Neural progenitor cell (in vitro differentiated cells): ENCODE measurements at regions not wholly inside any gene's neighbourhood (a gene's known extent, or its start where the extent isn't known, plus 50 kb on each side); places are given as distances from the start of the nearest gene placed in this dataset.

Experiments used
- DNase-seq: peaks from one replicate; pipeline ENCODE4 v3.0.0-alpha.2; 2016; ENCODE audit warnings: low spot score
- H2AFZ ChIP-seq: fragments of 200-600 bp; sonication (generic); replicated peaks from 2 replicates; pipeline ENCODE4 v1.6.1; 2016; ENCODE audit warnings: antibody characterized with exemption
- H3F3A ChIP-seq: fragments of 200-600 bp; sonication (generic); 2 replicates; pipeline ENCODE4 v1.6.1; 2016; ENCODE audit warnings: antibody characterized with exemption, low read depth
- H3K27ac ChIP-seq: fragments of 200-600 bp; sonication (generic); 2 replicates; pipeline ENCODE4 v1.5.1; 2016; ENCODE audit warnings: mild to moderate bottlenecking
- H3K27me3 ChIP-seq: fragments of 200-600 bp; sonication (generic); 2 replicates; pipeline ENCODE4 v1.6.1; 2016; ENCODE audit warnings: mild to moderate bottlenecking, moderate library complexity
- H3K36me3 ChIP-seq: fragments of 200-600 bp; sonication (generic); 2 replicates; pipeline ENCODE4 v1.5.1; 2016
- H3K4me1 ChIP-seq: fragments of 200-600 bp; sonication (generic); 2 replicates; pipeline ENCODE4 v1.6.1; 2016; ENCODE audit warnings: mixed run types
- H3K4me2 ChIP-seq: fragments of 200-600 bp; sonication (generic); 2 replicates; pipeline ENCODE4 v1.6.1; 2016
- H3K4me3 ChIP-seq: fragments of 200-600 bp; sonication (generic); 2 replicates; pipeline ENCODE4 v1.5.1; 2016
- H3K79me2 ChIP-seq: fragments of 200-600 bp; sonication (generic); 2 replicates; pipeline ENCODE4 v1.6.1; 2016; ENCODE audit warnings: low read depth
- H3K9ac ChIP-seq: fragments of 200-600 bp; sonication (generic); 2 replicates; pipeline ENCODE4 v1.6.1; 2016
- H3K9me3 ChIP-seq: fragments of 200-600 bp; sonication (generic); 2 replicates; pipeline ENCODE4 v1.5.1; 2016; ENCODE audit warnings: low read depth
- H4K20me1 ChIP-seq: fragments of 200-600 bp; sonication (generic); 2 replicates; pipeline ENCODE4 v1.6.1; 2016; ENCODE audit warnings: low read depth
- H3K27ac Mint-ChIP-seq: 3 replicates; pipeline ENCODE4 v1.8.0; 2021; ENCODE audit warnings: mixed read lengths
- H3K27me3 Mint-ChIP-seq: 2 replicates; pipeline ENCODE4 v1.8.0; 2022; ENCODE audit warnings: low read depth, mild to moderate bottlenecking, inconsistent platforms, moderate library complexity, mixed read lengths; ENCODE audit not compliant: insufficient read depth
- H3K36me3 Mint-ChIP-seq: 3 replicates; pipeline ENCODE4 v1.8.0; 2021; ENCODE audit warnings: mixed read lengths
- H3K4me1 Mint-ChIP-seq: 3 replicates; pipeline ENCODE4 v1.8.0; 2021; ENCODE audit warnings: mixed read lengths
- H3K4me3 Mint-ChIP-seq: 3 replicates; pipeline ENCODE4 v1.8.0; 2021; ENCODE audit warnings: mild to moderate bottlenecking, moderate library complexity, mixed read lengths
- H3K9me3 Mint-ChIP-seq: 3 replicates; pipeline ENCODE4 v1.8.0; 2020; ENCODE audit warnings: mixed read lengths
- EZH2 ChIP-seq: fragments of 200-600 bp; sonication (generic); IDR thresholded peaks from 2 replicates; pipeline ENCODE4 v1.6.1; 2017; ENCODE audit warnings: antibody characterized with exemption, mild to moderate bottlenecking, moderate library complexity
- EZH2phosphoT487 ChIP-seq: fragments of 200-600 bp; sonication (generic); IDR thresholded peaks from 2 replicates; pipeline ENCODE4 v1.6.1; 2017; ENCODE audit warnings: antibody characterized with exemption
- TF ChIP-seq, protein P1 (sequence below): fragments of 200-600 bp; sonication (generic); IDR thresholded peaks from 2 replicates; pipeline ENCODE4 v1.5.1; 2017; ENCODE audit warnings: antibody characterized with exemption, mild to moderate bottlenecking

- no peak overlapping the region for H3K4me3 ChIP-seq
- H3K27ac Mint-ChIP-seq = no peak overlapping the region
- H3K27ac ChIP-seq = no peak overlapping the region
Observed at GRCh38 chr13:33691980-33692379, 126.0 kb upstream of the RFC3 start.

GRCh38 chr13:33692531-33692930 is 125.4 kb upstream of the RFC3 start:
- TF ChIP-seq EZH2phosphoT487 = no peak
- TF ChIP-seq, protein P1, sequence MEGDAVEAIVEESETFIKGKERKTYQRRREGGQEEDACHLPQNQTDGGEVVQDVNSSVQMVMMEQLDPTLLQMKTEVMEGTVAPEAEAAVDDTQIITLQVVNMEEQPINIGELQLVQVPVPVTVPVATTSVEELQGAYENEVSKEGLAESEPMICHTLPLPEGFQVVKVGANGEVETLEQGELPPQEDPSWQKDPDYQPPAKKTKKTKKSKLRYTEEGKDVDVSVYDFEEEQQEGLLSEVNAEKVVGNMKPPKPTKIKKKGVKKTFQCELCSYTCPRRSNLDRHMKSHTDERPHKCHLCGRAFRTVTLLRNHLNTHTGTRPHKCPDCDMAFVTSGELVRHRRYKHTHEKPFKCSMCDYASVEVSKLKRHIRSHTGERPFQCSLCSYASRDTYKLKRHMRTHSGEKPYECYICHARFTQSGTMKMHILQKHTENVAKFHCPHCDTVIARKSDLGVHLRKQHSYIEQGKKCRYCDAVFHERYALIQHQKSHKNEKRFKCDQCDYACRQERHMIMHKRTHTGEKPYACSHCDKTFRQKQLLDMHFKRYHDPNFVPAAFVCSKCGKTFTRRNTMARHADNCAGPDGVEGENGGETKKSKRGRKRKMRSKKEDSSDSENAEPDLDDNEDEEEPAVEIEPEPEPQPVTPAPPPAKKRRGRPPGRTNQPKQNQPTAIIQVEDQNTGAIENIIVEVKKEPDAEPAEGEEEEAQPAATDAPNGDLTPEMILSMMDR = no peak
- no peak for TF ChIP-seq EZH2
- no peak overlapping the region for H3K4me3 Mint-ChIP-seq
- no peaks in the 10 kb centered on the region for H3K27me3 ChIP-seq
- DNase-seq = no peak
- no peaks in the 10 kb centered on the region for H4K20me1 ChIP-seq
- peaks cover 4% of the 10 kb centered on the region for H3K4me1 Mint-ChIP-seq
- no peaks in the 10 kb centered on the region for H3K4me1 ChIP-seq
- H3K36me3 ChIP-seq = no peaks in the 10 kb centered on the region
- H3K36me3 Mint-ChIP-seq = no peaks in the 10 kb centered on the region
- H3K27me3 Mint-ChIP-seq = no peaks in the 10 kb centered on the region
- H3F3A ChIP-seq = no peaks in the 10 kb centered on the region
- H3K79me2 ChIP-seq = no peaks in the 10 kb centered on the region
- H3K9me3 ChIP-seq = no peaks in the 10 kb centered on the region
- H3K9ac ChIP-seq = no peak overlapping the region
- no peak overlapping the region for H3K27ac ChIP-seq
- peaks cover 7% of the 10 kb centered on the region for H3K9me3 Mint-ChIP-seq
- H3K27ac Mint-ChIP-seq = no peak overlapping the region
- no peak overlapping the region for H3K4me2 ChIP-seq
- no peak overlapping the region for H3K4me3 ChIP-seq
- no peak overlapping the region for H2AFZ ChIP-seq

More at GRCh38 chr13:33691980-33692379, 126.0 kb upstream of the RFC3 start:
- Histone ChIP-seq H3K4me2 (no peak overlapping the region), H3K79me2 (no peaks in the 10 kb centered on the region), H4K20me1 (no peaks in the 10 kb centered on the region), H3K9me3 (no peaks in the 10 kb centered on the region), H3K4me1 (no peaks in the 10 kb centered on the region), H3K36me3 (no peaks in the 10 kb centered on the region), H3F3A (no peaks in the 10 kb centered on the region), H3K27me3 (no peaks in the 10 kb centered on the region), H2AFZ (no peak overlapping the region), H3K9ac (no peak overlapping the region)
- DNase-seq = no peak
- no peaks in the 10 kb centered on the region for H3K27me3 Mint-ChIP-seq
- H3K4me3 Mint-ChIP-seq = no peak overlapping the region
- TF ChIP-seq EZH2 (no peak), EZH2phosphoT487 (no peak)
- TF ChIP-seq, protein P1 = no peak
- H3K9me3 Mint-ChIP-seq = peaks cover 7% of the 10 kb centered on the region
- H3K4me1 Mint-ChIP-seq = peaks cover 2% of the 10 kb centered on the region
- no peaks in the 10 kb centered on the region for H3K36me3 Mint-ChIP-seq

DNA sequence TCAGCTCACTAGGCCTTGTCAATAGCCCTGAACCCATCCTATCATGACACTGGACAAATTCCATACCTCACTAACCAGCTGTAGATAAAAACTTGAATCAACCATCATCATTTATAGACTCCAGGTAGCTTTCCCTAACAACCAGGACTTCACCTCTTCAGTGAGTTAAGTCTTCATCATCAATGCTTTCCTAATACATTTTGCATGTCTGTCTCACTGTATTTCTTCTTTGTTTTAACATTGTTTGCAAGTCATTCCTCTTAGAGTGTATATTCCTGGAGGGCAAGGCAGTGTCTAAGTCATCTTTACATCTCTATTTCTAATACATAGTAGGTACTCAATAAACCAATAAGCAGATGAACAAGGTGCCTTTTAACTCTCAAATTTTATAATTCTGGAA is 123.4 kb upstream of the RFC3 start:
- H3K4me3 Mint-ChIP-seq = no peak overlapping the region
- H3K4me1 Mint-ChIP-seq = peaks cover 6% of the 10 kb centered on the region
- Histone ChIP-seq H3K4me3 (no peak overlapping the region), H4K20me1 (no peaks in the 10 kb centered on the region), H3K79me2 (no peaks in the 10 kb centered on the region), H3K4me2 (no peak overlapping the region), H3K27ac (no peak overlapping the region), H3K9ac (no peak overlapping the region), H3K9me3 (no peaks in the 10 kb centered on the region), H2AFZ (no peak overlapping the region), H3F3A (no peaks in the 10 kb centered on the region), H3K36me3 (no peaks in the 10 kb centered on the region), H3K4me1 (no peaks in the 10 kb centered on the region), H3K27me3 (no peaks in the 10 kb centered on the region)
- no peaks in the 10 kb centered on the region for H3K27me3 Mint-ChIP-seq
- no peak overlapping the region for H3K27ac Mint-ChIP-seq
- peaks cover 3% of the 10 kb centered on the region for H3K9me3 Mint-ChIP-seq
- DNase-seq = no peak
- no peak for TF ChIP-seq EZH2phosphoT487
- H3K36me3 Mint-ChIP-seq = no peaks in the 10 kb centered on the region

DNA sequence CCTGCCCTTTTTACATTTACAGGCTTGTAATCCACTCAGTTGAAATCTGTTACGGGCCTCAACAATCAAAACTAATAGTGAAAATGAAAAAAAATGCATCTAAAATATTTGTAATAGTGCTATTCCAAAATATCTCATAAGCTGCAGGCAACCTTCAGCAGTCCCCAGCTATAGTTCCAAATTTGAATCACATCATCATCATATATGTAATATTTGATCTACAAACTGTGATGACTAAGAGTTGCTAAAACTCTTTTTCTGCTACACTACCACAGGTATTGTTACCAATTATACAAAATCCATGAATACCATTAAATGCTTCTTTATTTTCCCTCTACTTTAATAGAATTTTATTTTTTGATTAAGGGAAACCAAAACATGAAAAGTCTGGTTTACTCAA is 121.4 kb upstream of the RFC3 start:
- H3K9me3 ChIP-seq = no peaks in the 10 kb centered on the region
- H3K36me3 ChIP-seq = no peaks in the 10 kb centered on the region
- no peak overlapping the region for H3K9ac ChIP-seq
- no peak for DNase-seq
- H2AFZ ChIP-seq = no peak overlapping the region
- Mint-ChIP-seq H3K27me3 (no peaks in the 10 kb centered on the region), H3K4me1 (peaks cover 6% of the 10 kb centered on the region), H3K9me3 (peaks cover 3% of the 10 kb centered on the region), H3K4me3 (no peak overlapping the region), H3K27ac (no peak overlapping the region), H3K36me3 (no peaks in the 10 kb centered on the region)
- H3K4me1 ChIP-seq = no peaks in the 10 kb centered on the region
- H3K79me2 ChIP-seq = no peaks in the 10 kb centered on the region
- H3K27me3 ChIP-seq = no peaks in the 10 kb centered on the region
- H3F3A ChIP-seq = no peaks in the 10 kb centered on the region
- no peak overlapping the region for H3K4me3 ChIP-seq
- TF ChIP-seq, protein P1 = no peak
- TF ChIP-seq EZH2phosphoT487 (no peak), EZH2 (no peak)
- H3K27ac ChIP-seq = no peak overlapping the region
- H3K4me2 ChIP-seq = no peak overlapping the region
- no peaks in the 10 kb centered on the region for H4K20me1 ChIP-seq
